Caco-2 (cell line): ENCODE measurements at regions not wholly inside any gene's neighbourhood (a gene's known extent, or its start where the extent isn't known, plus 50 kb on each side); places are given as distances from the start of the nearest gene placed in this dataset.

Experiments used
- BruUV-seq: library from RNA; stranded (reverse); fragments of 400-500 nt; replicated peaks from 2 replicates; lab custom pipeline; 2021; lab: Mats Ljungman, UMichigan
- CTCF ChIA-PET: fragments of 300-600 bp; sonication (Branson Sonifier 250); formaldehyde crosslinking; loops from one replicate; lab custom pipeline; 2022; ENCODE audit warnings: antibody characterized with exemption; lab: Charles Lee
- POLR2A ChIA-PET: fragments of 300-600 bp; sonication (Branson Sonifier 250); formaldehyde crosslinking; loops from one replicate; lab custom pipeline; 2022; ENCODE audit warnings: antibody characterized with exemption; lab: Charles Lee
- DNase-seq, 2 experiments: peaks; one replicate each; pipeline versions ENCODE4 v3.0.0 to v3.0.0-alpha.2; 2020 to 2022
- H3K27me3 ChIP-seq: replicated peaks from 2 replicates; pipeline ENCODE4 v1.6.0; 2011; ENCODE audit warnings: low read length; ENCODE audit not compliant: control insufficient read depth, insufficient read depth
- H3K36me3 ChIP-seq: 2 replicates; pipeline ENCODE4 v1.5.1; 2011; ENCODE audit warnings: low read length; ENCODE audit not compliant: control insufficient read depth, insufficient read depth
- H3K4me1 ChIP-seq: fragments of 250-450 bp; sonication (Bioruptor Pico); 2 replicates; pipeline ENCODE4 v1.5.1; 2020; ENCODE audit warnings: mild to moderate bottlenecking
- H3K4me3 ChIP-seq: 2 replicates; pipeline ENCODE4 v1.5.1; 2011; ENCODE audit warnings: low read depth, mild to moderate bottlenecking, control low read depth, low read length
- H3K9me3 ChIP-seq: fragments of 250-450 bp; sonication (Bioruptor Pico); 2 replicates; pipeline ENCODE4 v1.5.1; 2020; ENCODE audit warnings: mild to moderate bottlenecking, moderate library complexity
- H3K27ac Mint-ChIP-seq: one replicate; pipeline ENCODE4 v1.8.0; 2022; ENCODE audit warnings: mixed read lengths; ENCODE audit not compliant: unreplicated experiment
- H3K27me3 Mint-ChIP-seq: one replicate; pipeline ENCODE4 v1.8.0; 2022; ENCODE audit warnings: mixed read lengths; ENCODE audit not compliant: insufficient read depth, unreplicated experiment
- H3K36me3 Mint-ChIP-seq: one replicate; pipeline ENCODE4 v1.8.0; 2022; ENCODE audit warnings: mild to moderate bottlenecking, mixed read lengths; ENCODE audit not compliant: insufficient read depth, unreplicated experiment
- H3K4me1 Mint-ChIP-seq: one replicate; pipeline ENCODE4 v1.8.0; 2022; ENCODE audit warnings: low read depth, mixed read lengths; ENCODE audit not compliant: unreplicated experiment
- H3K4me3 Mint-ChIP-seq: one replicate; pipeline ENCODE4 v1.8.0; 2022; ENCODE audit warnings: mild to moderate bottlenecking, moderate library complexity, mixed read lengths; ENCODE audit not compliant: unreplicated experiment
- H3K9me3 Mint-ChIP-seq: one replicate; pipeline ENCODE4 v1.8.0; 2022; ENCODE audit warnings: mixed read lengths; ENCODE audit not compliant: unreplicated experiment
- intact Hi-C: fragments of 100-400 bp; cut with micrococcal nuclease; formaldehyde crosslinking; loops from one replicate; pipeline ENCODE4 v1.10.0; 2022; ENCODE audit not compliant: unreplicated experiment
- TF ChIP-seq, protein P1 (sequence below), 2 experiments: fragments of 200-600 bp in 1 of 2; IDR thresholded peaks; 1 replicate in 1 of 2; 2 replicates in 1 of 2; pipeline versions ENCODE4 v1.5.1 to v1.8.0; 2011 to 2022; ENCODE audit warnings: antibody characterized with exemption in 1 of 2, control low read depth in 1 of 2, inconsistent platforms in 1 of 2, low read depth in 1 of 2, low read length in 1 of 2, mild to moderate bottlenecking in 1 of 2, moderate library complexity in 1 of 2; ENCODE audit not compliant: insufficient read depth in 1 of 2, severe bottlenecking in 1 of 2, unreplicated experiment in 1 of 2

DNA sequence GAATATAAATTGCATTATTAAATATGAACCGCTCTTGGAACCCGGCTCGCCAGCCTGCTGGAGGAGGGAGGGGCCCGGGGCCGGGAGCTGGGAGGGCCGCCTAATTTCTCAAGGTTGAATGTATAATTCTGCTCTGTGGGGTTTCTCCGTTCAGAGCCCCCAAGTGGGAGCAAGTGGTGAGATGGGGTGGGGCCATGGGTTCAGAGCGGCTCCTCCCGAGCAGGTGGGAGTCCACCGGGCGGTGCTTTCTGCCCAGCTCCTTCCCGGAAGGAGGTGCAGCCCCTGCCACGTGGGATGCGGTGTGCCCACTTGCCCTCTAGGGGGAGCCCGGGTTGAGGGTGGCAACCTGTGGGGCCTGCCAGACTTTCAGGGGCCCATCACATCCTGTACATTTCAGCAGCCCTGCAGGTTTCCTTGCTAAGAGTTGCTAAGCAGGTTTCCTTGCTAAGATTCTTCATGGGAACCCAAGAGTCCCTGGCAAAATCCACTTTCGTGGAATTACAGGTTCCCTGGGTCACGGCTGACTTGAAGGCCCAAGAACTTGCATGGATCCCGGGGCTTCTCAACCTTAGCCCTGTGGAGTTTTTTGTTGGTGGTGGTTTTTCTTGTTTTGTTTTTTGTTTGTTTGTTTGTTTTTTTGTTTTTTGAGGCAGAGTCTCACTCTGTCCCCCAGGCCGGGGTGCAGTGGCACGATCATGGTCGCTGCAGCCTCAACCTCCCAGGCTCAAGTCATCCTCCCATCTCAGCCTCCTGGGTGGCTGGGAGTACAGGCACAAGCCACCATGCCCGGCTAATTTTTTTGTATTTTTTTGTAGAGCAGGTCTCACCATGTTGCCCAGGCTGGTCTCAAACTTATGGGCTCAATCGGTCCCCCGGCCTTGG lies 196.7 kb upstream of the GSE1 start:
- H3K9me3 Mint-ChIP-seq = no peaks in the 10 kb centered on the region
- no TSS peak for BruUV-seq
- Histone ChIP-seq H3K36me3 (no peaks in the 10 kb centered on the region; the same call in 1 of the 2 replicates), H3K27me3 (no peaks in the 10 kb centered on the region), H3K4me3 (no peak overlapping the region), H3K4me1 (peaks cover 12% of the 10 kb centered on the region), H3K9me3 (peaks cover 5% of the 10 kb centered on the region)
- peak; percentile 84 to 94 for DNase-seq
- H3K27me3 Mint-ChIP-seq = no peaks in the 10 kb centered on the region
- intact Hi-C loops = no loop called here
- ChIA-PET POLR2A (no interaction called here), CTCF (interaction anchor here (0.5 to 1.4 kb wide), 41 partner anchors 8 to 677 kb away, joined by 3 to 20 read pairs (median 4); partner anchors contain the start of gene GSE1)
- H3K4me1 Mint-ChIP-seq = no peaks in the 10 kb centered on the region
- H3K36me3 Mint-ChIP-seq = peaks cover 5% of the 10 kb centered on the region
- TF ChIP-seq, protein P1, sequence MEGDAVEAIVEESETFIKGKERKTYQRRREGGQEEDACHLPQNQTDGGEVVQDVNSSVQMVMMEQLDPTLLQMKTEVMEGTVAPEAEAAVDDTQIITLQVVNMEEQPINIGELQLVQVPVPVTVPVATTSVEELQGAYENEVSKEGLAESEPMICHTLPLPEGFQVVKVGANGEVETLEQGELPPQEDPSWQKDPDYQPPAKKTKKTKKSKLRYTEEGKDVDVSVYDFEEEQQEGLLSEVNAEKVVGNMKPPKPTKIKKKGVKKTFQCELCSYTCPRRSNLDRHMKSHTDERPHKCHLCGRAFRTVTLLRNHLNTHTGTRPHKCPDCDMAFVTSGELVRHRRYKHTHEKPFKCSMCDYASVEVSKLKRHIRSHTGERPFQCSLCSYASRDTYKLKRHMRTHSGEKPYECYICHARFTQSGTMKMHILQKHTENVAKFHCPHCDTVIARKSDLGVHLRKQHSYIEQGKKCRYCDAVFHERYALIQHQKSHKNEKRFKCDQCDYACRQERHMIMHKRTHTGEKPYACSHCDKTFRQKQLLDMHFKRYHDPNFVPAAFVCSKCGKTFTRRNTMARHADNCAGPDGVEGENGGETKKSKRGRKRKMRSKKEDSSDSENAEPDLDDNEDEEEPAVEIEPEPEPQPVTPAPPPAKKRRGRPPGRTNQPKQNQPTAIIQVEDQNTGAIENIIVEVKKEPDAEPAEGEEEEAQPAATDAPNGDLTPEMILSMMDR (IDR thresholded peaks at IDR 0.05; ENCODE audit: insufficient read depth in 1 of 2, low read depth in 1 of 2, low read length in 1 of 2, severe bottlenecking in 1 of 2, unreplicated experiment in 1 of 2) = peak; percentile 83 to 94
- no peak overlapping the region for H3K27ac Mint-ChIP-seq
- H3K4me3 Mint-ChIP-seq = no peak overlapping the region

DNA sequence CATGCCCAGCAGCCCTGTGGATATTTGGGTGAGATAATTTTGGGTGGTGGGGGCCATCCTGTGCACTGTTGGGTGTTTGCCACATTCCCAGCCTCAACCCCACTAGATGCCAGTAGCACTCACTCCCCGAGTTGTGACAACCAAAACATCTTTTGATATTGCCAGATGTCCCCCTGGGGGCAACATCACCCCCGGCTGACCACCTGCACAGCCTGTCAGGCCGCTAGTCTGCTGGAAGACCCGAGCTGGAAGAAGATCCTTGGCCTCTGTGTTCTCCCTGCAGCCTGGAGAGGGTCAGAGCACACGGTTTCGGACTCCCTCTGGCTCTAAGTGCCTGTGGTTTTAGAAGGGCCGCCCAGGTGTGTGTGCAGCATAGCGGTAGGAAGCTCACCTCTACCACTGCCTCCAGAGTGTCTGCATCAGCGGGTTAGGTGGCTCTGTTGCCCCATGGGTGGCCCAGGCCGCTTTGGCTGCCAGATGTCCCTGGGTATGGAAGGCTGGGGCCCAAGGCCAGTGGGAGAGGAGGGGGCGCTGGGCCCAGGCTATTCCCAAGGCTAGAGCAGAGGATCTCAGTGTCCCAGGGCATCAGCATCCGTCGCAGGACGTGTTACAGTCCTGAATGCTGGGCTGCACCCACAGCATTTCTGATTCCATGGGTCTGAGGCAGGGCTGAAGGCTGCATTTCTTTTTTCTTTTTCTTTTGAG lies 195.8 kb upstream of the GSE1 start:
- H3K27me3 Mint-ChIP-seq = no peaks in the 10 kb centered on the region
- Histone ChIP-seq H3K4me1 (peaks cover 21% of the 10 kb centered on the region), H3K27me3 (no peaks in the 10 kb centered on the region), H3K9me3 (peaks cover 5% of the 10 kb centered on the region), H3K36me3 (no peaks in the 10 kb centered on the region; the same call in 1 of the 2 replicates), H3K4me3 (no peak overlapping the region)
- H3K4me1 Mint-ChIP-seq = no peaks in the 10 kb centered on the region
- H3K4me3 Mint-ChIP-seq = no peak overlapping the region
- no peak overlapping the region for H3K27ac Mint-ChIP-seq
- TF ChIP-seq, protein P1 (IDR thresholded peaks at IDR 0.05; ENCODE audit: insufficient read depth in 1 of 2, low read depth in 1 of 2, low read length in 1 of 2, severe bottlenecking in 1 of 2, unreplicated experiment in 1 of 2) = no peak
- H3K36me3 Mint-ChIP-seq = peaks cover 5% of the 10 kb centered on the region
- ChIA-PET CTCF (no interaction called here), POLR2A (no interaction called here)
- H3K9me3 Mint-ChIP-seq = no peaks in the 10 kb centered on the region
- intact Hi-C loops = no loop called here
- DNase-seq = peak; percentile 1 to 30
- no TSS peak for BruUV-seq

DNA sequence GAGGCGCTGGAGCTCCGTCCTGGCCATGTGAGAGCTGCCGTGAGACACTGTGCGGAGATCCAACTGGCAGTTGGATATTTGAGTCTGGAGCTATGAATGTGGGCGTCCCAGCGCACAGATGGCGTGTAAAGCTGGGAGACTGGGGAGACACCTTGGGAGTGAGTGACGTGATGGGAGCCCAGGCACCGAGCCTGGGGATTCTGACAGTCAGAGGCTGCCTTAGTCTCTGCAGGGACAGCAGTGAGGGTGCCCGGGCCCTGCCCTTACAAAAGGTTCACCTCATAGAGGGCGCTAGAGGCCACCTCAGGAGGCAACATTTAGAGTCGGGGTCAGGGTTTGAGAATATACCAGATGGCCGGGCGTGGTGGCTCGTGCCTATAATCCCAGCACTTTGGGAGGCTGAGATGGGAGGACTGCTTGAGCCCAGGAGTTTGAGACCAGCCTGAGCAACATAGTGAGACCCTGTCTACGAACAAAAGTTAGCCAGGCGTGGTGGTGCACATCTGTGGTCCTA lies 194.1 kb upstream of the GSE1 start:
- ChIA-PET POLR2A (no interaction called here), CTCF (interaction anchor here (0.6 to 1.9 kb wide), 6 partner anchors 9 to 203 kb away, joined by 3 to 4 read pairs (median 4); no protein-coding TSS in a partner anchor)
- no TSS peak for BruUV-seq
- no peaks in the 10 kb centered on the region for H3K27me3 Mint-ChIP-seq
- Histone ChIP-seq H3K4me3 (no peak overlapping the region), H3K27me3 (no peaks in the 10 kb centered on the region), H3K36me3 (no peaks in the 10 kb centered on the region; the same call in 1 of the 2 replicates), H3K4me1 (peaks cover 38% of the 10 kb centered on the region), H3K9me3 (peaks cover 2% of the 10 kb centered on the region)
- peaks cover 5% of the 10 kb centered on the region for H3K36me3 Mint-ChIP-seq
- H3K9me3 Mint-ChIP-seq = no peaks in the 10 kb centered on the region
- DNase-seq = peak; percentile 2 to 33
- TF ChIP-seq, protein P1 (IDR thresholded peaks at IDR 0.05; ENCODE audit: insufficient read depth in 1 of 2, low read depth in 1 of 2, low read length in 1 of 2, severe bottlenecking in 1 of 2, unreplicated experiment in 1 of 2) = no peak
- peaks cover 8% of the 10 kb centered on the region for H3K4me1 Mint-ChIP-seq
- no peak overlapping the region for H3K4me3 Mint-ChIP-seq
- intact Hi-C loops = no loop called here
- no peak overlapping the region for H3K27ac Mint-ChIP-seq
